Kidney epithelial cell (primary cell): ENCODE measurements at regions not wholly inside any gene's neighbourhood (a gene's known extent, or its start where the extent isn't known, plus 50 kb on each side); places are given as distances from the start of the nearest gene placed in this dataset.

ENCODE experiments used
- DNase-seq: peaks from one replicate; pipeline ENCODE4 v3.0.0-alpha.2; 2010; ENCODE audit warnings: low read depth
- H3K27me3 ChIP-seq: 2 replicates; pipeline ENCODE4 v1.6.0; 2011; ENCODE audit warnings: low read length; ENCODE audit not compliant: control insufficient read depth, insufficient read depth
- H3K36me3 ChIP-seq: 2 replicates; pipeline ENCODE4 v1.5.1; 2011; ENCODE audit warnings: low read length; ENCODE audit not compliant: control insufficient read depth, insufficient read depth
- H3K4me3 ChIP-seq: 2 replicates; pipeline ENCODE4 v1.5.1; 2011; ENCODE audit warnings: low read depth, mild to moderate bottlenecking, control low read depth, low read length
- CTCF ChIP-seq: IDR thresholded peaks from 2 replicates; pipeline ENCODE4 v1.5.1; 2011; ENCODE audit warnings: mild to moderate bottlenecking, moderate library complexity, low read length, control low read depth, inconsistent platforms; ENCODE audit not compliant: insufficient read depth, poor library complexity, severe bottlenecking

GRCh38 chr20:60570481-60571277, 612.5 kb downstream of the CDH26 start:
- Histone ChIP-seq H3K36me3 (no peaks in the 10 kb centered on the region), H3K27me3 (no peaks in the 10 kb centered on the region), H3K4me3 (no peak overlapping the region)
- DNase-seq = no peak
- TF ChIP-seq CTCF = no peak

GRCh38 chr20:60573003-60573680, 614.9 kb downstream of the CDH26 start:
- DNase-seq = no peak
- TF ChIP-seq CTCF = no peak
- H3K27me3 ChIP-seq = no peaks in the 10 kb centered on the region
- no peaks in the 10 kb centered on the region for H3K36me3 ChIP-seq
- H3K4me3 ChIP-seq = no peak overlapping the region

GRCh38 chr20:60576236-60576635, 618.0 kb downstream of the CDH26 start:
- no peak overlapping the region for H3K4me3 ChIP-seq
- DNase-seq = no peak
- no peaks in the 10 kb centered on the region for H3K36me3 ChIP-seq
- H3K27me3 ChIP-seq = no peaks in the 10 kb centered on the region
- no peak for TF ChIP-seq CTCF

GRCh38 chr20:60579941-60580515, 621.8 kb downstream of the CDH26 start:
- TF ChIP-seq CTCF = no peak
- DNase-seq = no peak

GRCh38 chr20:60581606-60582115, 623.4 kb downstream of the CDH26 start:
- no peak for TF ChIP-seq CTCF
- DNase-seq = no peak
- H3K36me3 ChIP-seq = no peaks in the 10 kb centered on the region
- H3K4me3 ChIP-seq = no peak overlapping the region
- no peaks in the 10 kb centered on the region for H3K27me3 ChIP-seq

More at GRCh38 chr20:60579941-60580515, 621.8 kb downstream of the CDH26 start:
- no peaks in the 10 kb centered on the region for H3K27me3 ChIP-seq
- H3K4me3 ChIP-seq = no peak overlapping the region
- no peaks in the 10 kb centered on the region for H3K36me3 ChIP-seq
